ENCODE measurements at regions not wholly inside any gene's neighbourhood (a gene's known extent, or its start where the extent isn't known, plus 50 kb on each side); places are given as distances from the start of the nearest gene placed in this dataset.

DNA sequence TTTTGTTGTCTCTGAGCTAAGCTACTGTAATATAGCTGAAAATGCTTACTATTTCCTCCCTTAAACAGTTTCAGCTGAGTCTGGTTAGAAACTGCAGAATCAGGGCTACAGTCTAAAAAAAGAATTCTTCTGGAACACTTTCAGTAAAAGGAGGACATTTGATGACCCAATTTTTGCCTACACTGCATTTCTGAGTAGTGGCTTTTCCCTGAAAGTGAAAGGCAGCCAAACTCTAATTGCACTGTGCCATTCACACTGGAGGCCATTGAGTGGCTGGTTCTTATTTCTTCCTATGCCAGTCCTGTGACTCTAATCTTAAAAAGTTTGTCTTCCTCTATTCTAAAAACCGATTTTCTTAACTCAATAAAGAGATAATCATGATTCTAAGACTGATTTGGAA, 526.0 kb downstream of the CFAP47 start:
- TF ChIP-seq, protein P1, sequence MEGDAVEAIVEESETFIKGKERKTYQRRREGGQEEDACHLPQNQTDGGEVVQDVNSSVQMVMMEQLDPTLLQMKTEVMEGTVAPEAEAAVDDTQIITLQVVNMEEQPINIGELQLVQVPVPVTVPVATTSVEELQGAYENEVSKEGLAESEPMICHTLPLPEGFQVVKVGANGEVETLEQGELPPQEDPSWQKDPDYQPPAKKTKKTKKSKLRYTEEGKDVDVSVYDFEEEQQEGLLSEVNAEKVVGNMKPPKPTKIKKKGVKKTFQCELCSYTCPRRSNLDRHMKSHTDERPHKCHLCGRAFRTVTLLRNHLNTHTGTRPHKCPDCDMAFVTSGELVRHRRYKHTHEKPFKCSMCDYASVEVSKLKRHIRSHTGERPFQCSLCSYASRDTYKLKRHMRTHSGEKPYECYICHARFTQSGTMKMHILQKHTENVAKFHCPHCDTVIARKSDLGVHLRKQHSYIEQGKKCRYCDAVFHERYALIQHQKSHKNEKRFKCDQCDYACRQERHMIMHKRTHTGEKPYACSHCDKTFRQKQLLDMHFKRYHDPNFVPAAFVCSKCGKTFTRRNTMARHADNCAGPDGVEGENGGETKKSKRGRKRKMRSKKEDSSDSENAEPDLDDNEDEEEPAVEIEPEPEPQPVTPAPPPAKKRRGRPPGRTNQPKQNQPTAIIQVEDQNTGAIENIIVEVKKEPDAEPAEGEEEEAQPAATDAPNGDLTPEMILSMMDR (conservative IDR thresholded peaks at IDR 0.05; ENCODE audit: low read depth in 2 of 2) = no peak
- TF ChIP-seq, protein P2, sequence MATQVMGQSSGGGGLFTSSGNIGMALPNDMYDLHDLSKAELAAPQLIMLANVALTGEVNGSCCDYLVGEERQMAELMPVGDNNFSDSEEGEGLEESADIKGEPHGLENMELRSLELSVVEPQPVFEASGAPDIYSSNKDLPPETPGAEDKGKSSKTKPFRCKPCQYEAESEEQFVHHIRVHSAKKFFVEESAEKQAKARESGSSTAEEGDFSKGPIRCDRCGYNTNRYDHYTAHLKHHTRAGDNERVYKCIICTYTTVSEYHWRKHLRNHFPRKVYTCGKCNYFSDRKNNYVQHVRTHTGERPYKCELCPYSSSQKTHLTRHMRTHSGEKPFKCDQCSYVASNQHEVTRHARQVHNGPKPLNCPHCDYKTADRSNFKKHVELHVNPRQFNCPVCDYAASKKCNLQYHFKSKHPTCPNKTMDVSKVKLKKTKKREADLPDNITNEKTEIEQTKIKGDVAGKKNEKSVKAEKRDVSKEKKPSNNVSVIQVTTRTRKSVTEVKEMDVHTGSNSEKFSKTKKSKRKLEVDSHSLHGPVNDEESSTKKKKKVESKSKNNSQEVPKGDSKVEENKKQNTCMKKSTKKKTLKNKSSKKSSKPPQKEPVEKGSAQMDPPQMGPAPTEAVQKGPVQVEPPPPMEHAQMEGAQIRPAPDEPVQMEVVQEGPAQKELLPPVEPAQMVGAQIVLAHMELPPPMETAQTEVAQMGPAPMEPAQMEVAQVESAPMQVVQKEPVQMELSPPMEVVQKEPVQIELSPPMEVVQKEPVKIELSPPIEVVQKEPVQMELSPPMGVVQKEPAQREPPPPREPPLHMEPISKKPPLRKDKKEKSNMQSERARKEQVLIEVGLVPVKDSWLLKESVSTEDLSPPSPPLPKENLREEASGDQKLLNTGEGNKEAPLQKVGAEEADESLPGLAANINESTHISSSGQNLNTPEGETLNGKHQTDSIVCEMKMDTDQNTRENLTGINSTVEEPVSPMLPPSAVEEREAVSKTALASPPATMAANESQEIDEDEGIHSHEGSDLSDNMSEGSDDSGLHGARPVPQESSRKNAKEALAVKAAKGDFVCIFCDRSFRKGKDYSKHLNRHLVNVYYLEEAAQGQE (IDR thresholded peaks at IDR 0.05; ENCODE audit: unreplicated experiment) = no peak
- TF ChIP-seq EZH2 (IDR thresholded peaks at IDR 0.05; ENCODE audit: low read depth, unreplicated experiment) = no peak
- no peak for TF ChIP-seq STAT1 (IDR thresholded peaks at IDR 0.05; ENCODE audit: unreplicated experiment)
- TF ChIP-seq POLR2AphosphoS5 (IDR thresholded peaks at IDR 0.05; ENCODE audit: low read depth) = no peak
- no peak for TF ChIP-seq CREB1 (CRISPR knock-in tag; IDR thresholded peaks at IDR 0.05; ENCODE audit: low read depth)
- no peak for TF ChIP-seq EZH2phosphoT487 (IDR thresholded peaks at IDR 0.05; ENCODE audit: unreplicated experiment)
- TF ChIP-seq, protein P3, sequence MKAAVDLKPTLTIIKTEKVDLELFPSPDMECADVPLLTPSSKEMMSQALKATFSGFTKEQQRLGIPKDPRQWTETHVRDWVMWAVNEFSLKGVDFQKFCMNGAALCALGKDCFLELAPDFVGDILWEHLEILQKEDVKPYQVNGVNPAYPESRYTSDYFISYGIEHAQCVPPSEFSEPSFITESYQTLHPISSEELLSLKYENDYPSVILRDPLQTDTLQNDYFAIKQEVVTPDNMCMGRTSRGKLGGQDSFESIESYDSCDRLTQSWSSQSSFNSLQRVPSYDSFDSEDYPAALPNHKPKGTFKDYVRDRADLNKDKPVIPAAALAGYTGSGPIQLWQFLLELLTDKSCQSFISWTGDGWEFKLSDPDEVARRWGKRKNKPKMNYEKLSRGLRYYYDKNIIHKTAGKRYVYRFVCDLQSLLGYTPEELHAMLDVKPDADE (IDR thresholded peaks at IDR 0.05) = no peak
